NCI-H1105 treated with DMSO at 0.1 percent for 48 hours (cell line): ENCODE measurements at regions not wholly inside any gene's neighbourhood (a gene's known extent, or its start where the extent isn't known, plus 50 kb on each side); places are given as distances from the start of the nearest gene placed in this dataset.

Experiments
- DNase-seq: peaks from one replicate; lab custom pipeline; 2025; lab: John Stamatoyannopoulos, UW

DNA sequence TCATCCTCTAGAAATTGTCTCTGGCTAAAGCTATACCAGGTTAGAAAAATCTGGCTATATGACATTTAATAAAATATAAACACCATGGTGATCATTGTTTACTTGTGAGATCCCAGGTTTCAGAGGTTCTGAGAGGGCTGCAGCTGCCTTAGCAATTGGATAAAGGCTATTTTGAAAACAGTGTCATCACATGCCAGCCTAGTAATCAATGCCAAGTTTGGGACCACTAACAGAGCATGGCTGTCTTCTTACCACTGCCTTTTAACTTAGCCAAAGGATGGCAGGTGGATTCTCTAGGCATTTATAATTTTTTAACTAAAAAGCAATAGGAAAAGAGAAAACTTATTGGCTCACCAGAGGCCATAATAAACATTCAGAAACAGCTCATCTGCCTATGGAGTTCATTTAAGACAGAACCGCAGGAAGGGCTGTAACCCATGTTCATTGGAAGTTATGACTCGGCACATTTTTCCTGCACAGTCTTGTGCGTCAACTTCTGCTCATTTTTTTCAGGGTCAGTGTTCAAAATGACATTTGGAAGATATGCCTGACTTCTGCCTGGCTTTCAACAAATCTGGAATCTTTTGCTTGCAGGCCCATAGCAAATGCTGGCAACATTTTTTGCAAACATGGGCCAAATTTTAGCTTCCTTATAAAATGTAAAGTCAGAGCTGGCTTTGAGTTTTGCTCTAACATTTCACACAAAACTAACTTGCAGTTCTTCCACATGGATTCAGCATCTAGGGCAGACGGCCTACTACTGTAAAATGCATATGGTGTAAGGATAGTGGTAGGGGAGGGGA lies 476.0 kb upstream of the TBL1XR1 start:
- DNase-seq, result no peak

DNA sequence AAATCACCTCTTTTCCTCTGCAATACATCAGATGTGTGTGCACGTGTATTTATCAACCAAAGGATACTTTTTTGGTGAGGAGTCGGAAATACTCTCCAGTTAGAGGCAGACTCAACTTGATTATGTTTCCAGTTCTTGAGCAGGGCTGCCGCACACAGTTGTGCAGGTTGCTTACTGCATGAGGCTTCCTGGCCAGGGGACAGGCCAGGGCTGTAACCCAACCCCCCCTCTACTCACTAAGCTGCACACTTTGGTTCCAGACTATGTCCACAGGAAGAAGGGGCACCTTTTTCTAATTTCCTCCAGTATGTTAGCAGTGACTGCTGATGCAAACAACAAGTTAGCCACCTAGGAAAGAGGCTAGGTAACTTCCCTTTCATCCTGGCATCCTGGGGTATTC lies 476.9 kb upstream of the TBL1XR1 start:
- no peak for DNase-seq

DNA sequence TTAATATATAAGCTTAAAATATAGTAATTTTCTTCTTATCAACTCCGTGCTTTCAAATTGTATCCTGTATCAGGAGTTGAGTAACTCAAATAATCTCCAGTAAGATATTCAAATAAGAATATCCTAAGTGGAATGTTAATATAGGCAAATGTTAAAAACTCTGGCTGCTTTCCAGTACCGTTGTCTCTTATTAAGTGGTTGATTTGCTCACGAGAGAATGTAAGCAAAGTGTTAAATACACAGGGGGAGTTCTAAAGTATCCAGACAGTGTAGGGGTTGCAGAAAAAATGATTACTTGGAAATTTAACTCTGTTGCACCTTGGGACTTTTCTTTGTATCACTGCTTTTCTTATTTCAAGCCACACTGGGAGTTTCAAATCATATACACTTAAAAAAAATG lies 478.9 kb upstream of the TBL1XR1 start:
- DNase-seq, result peak; percentile 52

DNA sequence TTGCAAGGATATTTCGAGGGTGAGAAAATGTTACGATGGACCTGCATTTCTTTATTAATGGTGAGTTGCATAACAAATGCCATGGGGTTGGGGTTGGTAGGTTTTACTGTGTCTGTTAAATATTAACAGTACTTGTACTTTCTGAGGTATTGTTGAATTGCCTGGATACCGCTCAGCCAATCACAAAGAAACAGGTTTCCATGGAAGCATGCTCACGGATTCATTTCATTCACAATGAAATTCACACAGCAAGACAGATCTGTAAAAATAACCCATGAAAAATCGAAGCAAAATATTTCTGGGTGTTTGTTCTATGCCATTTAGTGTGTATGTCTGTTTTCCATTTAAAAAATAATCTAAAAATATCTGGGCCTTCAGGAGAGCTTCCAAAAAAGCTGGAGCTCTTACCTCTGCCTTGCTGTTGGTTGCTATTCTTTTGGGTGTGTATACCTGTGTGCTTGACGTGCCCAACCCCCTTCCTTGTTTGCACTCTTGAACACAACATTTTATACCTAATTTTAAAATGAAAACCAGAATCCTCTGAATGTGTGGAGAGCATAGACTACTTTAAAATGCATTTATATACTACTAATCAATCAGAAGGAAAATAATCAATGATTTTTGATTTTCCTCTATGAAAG lies 479.8 kb upstream of the TBL1XR1 start:
- DNase-seq, result no peak

DNA sequence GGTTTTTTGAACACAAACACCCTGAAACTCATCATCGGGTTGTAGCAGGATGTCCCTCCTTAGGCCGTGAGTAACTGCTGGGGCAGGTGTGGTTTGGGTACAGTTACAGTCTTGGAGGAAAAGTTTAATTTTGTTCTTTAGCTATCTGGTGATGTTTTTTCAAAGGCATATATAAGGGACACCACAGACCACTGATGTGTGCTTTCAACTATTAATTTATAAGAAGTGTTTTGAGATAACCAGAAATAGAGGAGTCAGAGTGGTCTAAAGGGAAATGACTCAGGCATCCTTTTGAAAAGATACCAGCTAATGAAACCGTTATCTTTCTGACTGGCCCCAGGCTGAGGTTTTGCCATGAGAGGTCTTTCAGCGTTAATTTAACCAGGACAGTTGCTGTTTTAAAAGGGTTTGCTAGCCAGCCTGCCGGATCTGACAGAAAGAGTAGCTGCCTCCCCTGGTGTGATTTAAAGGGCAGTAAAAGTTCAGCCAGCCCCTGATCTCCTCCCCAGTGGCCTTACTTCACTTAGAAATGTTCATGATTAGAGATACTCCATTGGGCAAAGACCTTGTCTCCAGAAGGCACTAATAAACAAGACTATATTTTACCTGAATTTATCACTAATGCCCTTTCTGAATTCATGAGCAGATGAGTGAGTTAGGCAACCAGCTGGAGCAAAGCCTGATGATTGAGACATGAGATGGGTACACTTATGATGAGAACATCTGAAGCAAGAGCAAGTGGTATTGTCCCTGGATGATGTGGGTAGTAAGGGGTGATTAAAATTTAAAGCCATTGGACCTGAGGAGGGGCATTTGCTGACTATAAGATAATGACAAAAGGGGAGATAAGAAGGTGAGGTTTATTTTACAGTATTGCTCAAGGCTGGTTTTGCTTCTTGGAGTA lies 482.5 kb upstream of the TBL1XR1 start:
- DNase-seq, result no peak

DNA sequence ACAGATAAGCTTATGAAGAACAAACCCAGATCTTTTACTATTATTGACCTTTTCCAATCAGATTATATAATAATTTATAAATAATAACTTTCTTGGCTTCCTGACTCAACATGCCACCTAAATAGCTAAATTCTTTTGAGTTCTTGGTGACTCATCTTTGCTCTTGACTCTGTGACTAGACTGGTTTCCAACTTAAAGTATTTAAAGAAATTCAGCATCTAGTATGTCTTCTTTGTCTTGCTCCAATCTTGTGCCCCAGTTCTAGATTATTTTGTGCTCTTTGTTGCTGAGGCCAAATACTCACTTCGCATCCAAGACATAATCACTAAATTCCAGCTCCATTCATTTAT lies 483.2 kb upstream of the TBL1XR1 start:
- no peak for DNase-seq

GRCh38 chr3:177681156-177681555 lies 483.9 kb upstream of the TBL1XR1 start:
- no peak for DNase-seq

DNA sequence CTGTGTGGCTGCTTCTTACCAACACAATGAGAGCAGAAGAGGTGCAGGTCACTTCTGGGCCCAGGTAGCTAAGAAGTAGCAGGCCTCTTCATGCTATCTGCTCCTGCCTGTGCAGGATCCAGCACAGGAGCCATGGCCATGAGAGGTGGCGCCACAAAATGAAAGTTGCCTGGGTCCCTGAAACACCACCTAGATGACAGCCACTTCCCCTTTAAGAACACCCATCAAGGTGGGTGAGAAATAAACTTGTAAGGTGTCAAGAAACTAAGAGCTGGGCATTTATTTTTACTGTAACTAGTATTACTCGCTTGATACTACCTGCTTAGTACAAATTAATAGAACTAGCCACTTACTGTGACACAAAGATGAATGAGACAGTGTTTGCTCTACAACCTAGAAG lies 484.6 kb upstream of the TBL1XR1 start:
- DNase-seq, result no peak

DNA sequence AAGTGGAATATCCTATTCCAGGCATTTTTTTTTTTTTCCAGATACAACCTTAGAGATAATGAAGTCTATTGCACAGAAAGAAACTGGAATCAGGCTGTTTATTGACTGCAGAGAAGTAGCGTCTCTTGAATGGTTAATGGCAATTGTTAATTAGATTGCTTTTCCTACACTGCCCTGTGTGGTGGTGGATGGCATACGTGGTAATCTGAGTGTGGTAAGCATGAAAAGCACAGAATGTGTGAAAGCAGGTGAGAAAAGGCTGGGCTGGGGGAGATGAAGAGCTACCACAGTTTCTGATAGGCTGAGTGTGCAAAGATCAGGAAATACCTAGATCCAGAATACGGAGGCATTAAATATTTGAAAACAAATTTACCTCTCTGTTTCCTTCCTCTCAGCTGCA lies 486.3 kb upstream of the TBL1XR1 start:
- no peak for DNase-seq

DNA sequence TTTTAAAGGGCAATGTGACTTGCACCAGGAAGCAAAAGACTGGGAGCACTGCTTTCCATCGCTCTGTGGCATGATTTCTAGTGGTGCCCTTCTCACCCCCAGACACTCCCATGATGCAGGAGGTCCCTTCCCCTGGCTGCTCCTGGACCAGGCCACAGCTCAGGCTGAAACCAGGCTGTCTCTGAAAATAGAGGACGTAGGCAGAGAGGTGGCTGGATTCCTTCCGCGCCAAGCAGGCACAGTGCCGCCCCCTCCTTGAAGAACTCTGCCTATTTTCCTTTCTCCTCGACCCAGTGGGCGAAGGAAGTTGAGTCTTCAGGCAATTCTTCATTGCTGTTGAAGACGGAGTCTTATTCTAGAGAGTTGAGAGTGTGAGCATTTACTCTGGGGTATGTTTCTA lies 489.4 kb upstream of the TBL1XR1 start:
- no peak for DNase-seq

DNA sequence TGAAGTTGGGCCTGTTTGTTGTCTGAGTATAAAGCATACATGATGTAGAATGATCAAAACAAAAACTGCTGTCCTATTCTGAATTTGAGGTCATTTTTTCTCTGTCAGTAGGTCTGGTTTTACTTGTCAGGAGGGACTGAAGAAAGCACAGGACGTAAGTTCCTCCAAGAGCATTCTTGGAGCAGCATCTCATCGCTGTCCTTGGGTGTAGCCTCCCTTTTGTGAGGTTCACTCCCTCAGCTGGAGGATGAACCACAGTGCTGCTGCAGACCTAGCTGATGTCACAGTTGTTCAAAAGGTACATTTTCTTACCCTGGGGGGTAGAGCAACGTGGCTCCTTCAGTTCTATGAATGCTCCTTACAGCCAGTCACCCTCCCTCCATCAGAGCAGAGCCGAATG lies 490.0 kb upstream of the TBL1XR1 start:
- DNase-seq, result no peak

GRCh38 chr3:177688152-177688551 lies 490.9 kb upstream of the TBL1XR1 start:
- no peak for DNase-seq

DNA sequence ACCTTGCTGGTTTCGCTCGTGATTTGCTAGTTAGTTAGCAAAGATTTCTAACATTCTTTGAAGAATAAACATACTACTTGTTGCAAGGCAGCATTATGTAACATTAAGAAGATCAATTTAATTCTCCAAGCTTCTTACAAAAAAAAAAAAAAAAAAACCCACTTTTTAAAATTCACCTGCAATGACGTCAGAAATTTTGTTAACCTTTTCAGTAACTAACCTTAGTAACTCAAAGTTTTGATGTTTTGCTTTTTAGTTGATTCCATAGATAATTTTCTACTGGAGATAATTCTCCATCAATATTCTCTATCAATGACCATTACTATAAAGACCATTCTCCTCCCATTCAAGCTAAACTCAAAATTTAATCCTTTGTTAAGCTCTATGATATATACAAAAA lies 491.8 kb upstream of the TBL1XR1 start:
- no peak for DNase-seq

DNA sequence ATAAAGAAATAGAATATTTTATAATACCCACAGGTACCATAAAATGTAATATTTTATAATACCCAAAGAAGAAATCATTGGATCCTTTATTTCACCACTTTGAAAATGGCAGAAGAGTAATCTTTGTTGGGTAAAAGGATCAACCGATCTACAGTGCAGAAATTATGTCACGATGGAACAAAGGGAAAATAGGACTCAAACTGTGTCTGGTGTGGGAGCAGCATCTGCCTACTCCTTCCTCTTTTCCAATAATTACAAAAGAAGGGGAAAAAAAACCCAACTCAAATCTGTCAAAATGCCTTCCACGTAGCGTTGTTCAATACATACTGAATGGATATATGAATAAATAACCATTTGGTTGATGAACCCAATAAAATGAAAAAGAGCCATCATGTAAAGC lies 492.6 kb upstream of the TBL1XR1 start:
- no peak for DNase-seq

DNA sequence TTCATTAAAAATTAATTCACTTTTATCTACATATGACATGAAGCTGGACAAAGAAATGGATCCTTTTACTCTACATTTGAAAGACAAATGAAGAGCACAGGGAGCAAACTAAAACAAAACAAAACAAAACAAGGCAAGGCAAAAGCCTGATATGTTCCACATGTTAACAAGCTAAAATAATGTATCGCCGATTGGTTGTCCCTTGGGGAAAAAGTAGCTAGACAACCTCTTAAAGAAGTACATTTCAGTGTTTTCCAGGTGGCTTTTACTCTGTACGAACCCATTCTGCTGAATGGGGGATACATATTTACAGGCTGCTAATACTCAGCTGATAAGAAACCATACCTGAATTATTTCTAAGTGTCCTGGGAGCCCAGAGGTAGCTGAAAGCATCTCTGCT lies 493.0 kb upstream of the TBL1XR1 start:
- no peak for DNase-seq

GRCh38 chr3:177692304-177692975 lies 495.2 kb upstream of the TBL1XR1 start:
- no peak for DNase-seq

- no peak for DNase-seq
Measured at GRCh38 chr3:177693616-177694264, 496.5 kb upstream of the TBL1XR1 start.

DNA sequence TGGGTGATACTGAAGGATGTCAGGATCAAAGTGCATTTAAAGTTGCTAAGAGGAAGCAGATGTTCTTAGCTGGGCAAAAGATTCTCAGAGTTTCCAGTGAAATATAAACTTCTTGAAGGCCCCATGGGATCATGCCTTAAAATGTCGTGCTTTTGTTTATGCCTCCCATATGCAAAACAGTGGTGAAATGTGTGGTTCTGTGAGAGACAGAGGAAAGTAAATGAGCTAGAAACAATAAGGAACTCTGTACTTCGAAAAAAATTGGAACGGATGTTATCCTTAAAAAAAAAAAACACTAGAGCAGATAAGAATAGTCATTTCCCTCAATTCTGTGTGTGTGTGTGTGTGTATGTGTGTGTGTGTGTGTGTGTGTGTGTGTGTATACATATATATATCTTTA lies 497.0 kb upstream of the TBL1XR1 start:
- no peak for DNase-seq

GRCh38 chr3:177694951-177695350 lies 497.7 kb upstream of the TBL1XR1 start:
- no peak for DNase-seq

DNA sequence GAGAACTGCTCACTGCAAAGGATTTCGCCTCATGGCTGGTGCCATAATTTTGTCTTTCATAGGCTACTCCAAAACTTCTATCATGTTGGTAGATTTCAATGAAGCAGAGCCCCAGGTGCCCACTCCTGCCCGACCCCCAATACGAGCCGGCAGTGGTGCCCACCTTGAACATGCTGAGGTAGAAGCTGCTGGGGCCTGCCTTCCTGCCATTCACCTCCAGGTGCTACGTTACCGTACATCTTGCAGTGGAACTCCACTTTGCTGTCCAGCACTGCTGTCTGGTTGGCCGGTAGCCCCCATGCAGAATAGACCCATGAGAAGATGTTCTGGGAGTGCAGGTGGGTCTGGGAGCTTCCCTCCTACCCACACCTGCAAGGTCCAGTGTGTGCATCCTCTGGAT lies 502.8 kb upstream of the TBL1XR1 start:
- DNase-seq, result no peak

- no peak for DNase-seq
Measured at GRCh38 chr3:177703788-177704187, 506.5 kb upstream of the TBL1XR1 start.
